GM21529 (cell line): ENCODE measurements at regions not wholly inside any gene's neighbourhood (a gene's known extent, or its start where the extent isn't known, plus 50 kb on each side); places are given as distances from the start of the nearest gene placed in this dataset.

ENCODE experiments used
- ATAC-seq: cut with Tn5 transposase; IDR thresholded peaks from one replicate; pipeline ENCODE4 v1.9.1; 2021; ENCODE audit not compliant: unreplicated experiment

DNA sequence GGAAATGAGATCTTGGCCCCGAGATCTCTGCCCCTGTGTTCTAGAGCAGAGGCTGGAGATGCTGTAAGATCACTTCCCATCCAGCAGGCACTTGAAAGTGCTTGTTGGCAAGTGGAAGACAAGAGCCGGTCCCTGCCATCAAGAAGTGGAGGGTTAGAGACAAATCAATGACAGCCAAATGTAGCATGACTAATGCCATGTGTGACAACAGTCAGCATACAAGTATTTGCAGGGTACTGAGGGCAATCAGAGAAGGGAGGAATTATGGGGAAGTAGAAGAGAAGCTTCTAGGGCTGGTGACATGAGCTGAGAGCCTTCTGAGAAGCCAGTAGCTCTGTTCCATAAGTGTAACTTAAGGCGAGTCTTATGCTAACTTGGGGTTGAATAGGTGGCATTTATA lies 58.6 kb downstream of the TMEM17 start:
- ATAC-seq, result no peak

DNA sequence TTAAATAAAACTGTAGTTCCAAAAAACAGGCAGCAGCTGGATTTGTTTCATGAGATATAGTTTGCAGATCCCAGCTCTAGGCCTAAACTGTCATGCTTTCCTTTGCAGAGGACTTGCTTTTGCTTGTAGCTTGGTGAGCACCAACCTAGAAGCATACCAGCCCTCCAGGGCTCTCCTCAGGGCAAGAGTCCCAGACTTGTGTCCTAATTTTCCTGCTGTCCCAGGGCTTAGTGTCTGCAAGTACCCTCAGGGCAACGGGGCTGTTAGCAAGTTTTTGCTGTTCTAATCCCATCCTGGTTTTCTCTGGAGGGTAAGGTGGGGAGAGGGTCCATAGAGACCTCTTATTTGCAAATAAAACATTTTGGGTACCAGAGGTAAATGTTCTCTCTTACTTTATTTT lies 59.5 kb downstream of the TMEM17 start:
- no peak for ATAC-seq

GRCh38 chr2:62443886-62444285 lies 62.1 kb downstream of the TMEM17 start:
- ATAC-seq, result no peak

DNA sequence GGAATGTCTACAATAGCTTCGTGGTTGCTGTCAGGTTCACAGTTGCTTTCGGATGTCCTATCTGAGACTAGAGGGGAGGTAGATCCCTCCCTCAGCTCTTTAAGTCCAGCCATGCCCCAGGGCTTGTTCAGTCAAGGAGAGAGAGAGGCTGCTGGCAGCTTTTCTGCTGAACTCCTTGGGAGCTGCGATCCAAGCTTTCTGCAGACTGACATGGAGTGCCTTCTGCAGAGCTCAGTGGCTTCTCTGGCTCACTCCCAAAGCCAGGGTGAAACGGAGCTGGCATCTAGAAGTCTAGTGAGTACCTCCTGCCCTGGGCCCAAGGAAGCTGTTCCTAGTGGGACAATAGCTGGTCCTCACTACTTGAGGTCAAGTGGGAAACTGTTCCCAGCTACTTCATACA lies 62.5 kb downstream of the TMEM17 start:
- no peak for ATAC-seq

DNA sequence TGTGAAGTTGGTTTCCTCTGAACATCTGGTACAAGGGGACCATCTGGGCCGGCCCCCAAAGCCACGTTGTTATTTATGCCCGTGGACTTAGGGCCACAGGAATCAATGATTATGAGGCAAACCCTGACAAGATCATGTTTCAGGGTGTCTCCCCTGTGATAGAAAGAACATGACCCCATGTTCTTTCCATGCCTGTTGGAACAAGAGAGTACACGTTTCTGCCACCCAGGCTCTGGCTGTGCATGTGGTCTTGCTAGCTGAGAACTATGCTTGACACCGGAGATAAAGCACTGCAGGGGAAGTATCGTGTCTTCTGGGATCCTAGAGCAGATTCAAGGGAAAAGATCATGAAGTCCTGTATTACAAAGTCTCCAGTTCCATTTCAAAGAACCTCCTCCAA lies 64.2 kb downstream of the TMEM17 start:
- no peak for ATAC-seq

GRCh38 chr2:62441421-62441820 lies 64.6 kb downstream of the TMEM17 start:
- no peak for ATAC-seq

DNA sequence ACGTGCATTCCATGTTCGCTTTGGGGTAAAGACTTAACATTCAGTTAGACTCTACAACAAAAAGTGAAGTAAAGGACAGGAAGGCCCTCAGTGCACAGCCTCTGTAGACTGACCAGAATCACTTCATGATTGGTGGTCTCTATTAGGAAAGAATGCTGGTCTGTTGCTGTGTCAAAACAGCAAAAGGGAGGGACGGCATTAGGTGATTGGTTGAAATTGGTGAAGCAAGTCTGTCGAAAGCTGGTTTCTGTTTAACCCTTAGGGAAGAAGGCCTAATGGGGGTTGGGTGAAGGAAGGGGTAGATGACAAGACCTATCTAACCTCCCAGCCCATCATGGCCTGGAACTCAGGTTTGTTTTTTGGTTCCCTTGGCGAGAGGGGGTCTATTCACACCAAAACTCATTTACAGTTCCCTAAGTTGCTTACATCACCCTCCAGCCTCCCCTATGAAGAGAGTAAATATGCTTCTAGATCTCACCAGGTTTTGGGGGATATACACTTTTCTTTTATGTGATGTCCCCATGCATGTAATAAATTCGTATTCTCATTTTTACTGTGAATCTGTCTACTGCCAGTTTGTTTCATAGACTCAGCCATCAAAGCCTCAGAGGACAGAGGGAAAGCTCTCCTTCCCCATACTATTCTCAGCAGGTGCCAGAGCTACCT lies 65.6 kb downstream of the TMEM17 start:
- ATAC-seq, result no peak

DNA sequence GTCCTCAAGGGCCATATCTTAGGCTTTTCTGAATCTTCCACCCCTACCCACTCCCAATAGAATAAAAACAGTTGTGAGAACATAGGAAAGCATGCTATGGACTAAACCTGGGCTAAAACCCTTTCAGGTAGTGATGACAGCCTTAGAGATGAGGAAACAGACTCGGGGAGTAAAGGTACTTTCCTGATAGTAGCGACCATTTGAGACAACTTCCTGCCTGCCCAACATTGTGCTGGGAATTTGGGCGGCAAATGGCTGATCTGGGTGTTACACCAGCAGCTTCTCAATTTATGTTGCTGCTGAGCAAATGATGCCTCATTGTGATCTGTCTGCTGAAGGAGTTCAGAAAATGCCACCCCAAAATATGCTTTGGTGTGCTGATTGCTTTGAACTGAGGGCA lies 66.6 kb downstream of the TMEM17 start:
- no peak for ATAC-seq

DNA sequence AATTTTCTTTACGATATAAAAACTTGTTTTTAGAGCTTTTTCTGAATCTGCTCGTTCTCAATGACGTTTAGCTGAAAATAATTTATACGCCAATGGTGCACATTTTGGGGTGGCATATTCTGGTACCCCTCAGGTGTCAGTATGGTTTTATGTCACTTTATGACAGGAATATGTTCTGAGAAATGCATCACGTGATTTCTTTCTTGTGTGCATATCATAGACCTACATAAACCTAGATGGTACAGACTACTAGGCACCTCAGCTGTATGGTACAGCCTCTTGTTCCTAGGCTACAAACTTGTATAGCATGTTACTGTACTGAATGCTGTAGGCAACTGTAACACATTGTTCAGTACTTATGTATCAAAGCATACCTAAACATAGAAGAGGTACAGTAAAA lies 68.2 kb downstream of the TMEM17 start:
- ATAC-seq, result no peak

GRCh38 chr2:62435720-62436119 lies 70.3 kb downstream of the TMEM17 start:
- peak; percentile 89 for ATAC-seq

DNA sequence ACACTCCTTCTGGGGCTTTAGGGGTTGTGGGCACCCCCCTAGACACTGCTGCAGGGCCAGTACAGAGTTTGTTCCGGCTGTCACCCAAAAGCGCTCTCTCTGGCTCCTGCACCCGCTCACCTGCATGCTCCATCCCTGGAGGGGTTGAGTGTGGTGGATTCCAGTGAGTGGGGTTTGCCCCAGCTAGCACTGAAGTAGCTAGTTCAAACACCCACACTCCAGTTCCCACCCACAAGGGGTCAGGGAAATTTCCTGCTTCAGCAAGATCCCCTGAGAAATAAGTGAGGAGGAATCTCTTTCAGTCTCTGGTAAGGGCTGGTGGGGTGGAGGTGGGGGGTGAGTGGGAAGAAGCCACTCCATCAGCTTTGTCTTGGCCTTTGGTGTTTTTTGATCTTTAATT lies 73.6 kb downstream of the TMEM17 start:
- ATAC-seq, result no peak

GRCh38 chr2:62431512-62431911 lies 74.5 kb downstream of the TMEM17 start:
- no peak for ATAC-seq

- ATAC-seq, result no peak
These were observed 75.8 kb downstream of the TMEM17 start for GRCh38 chr2:62430146-62430545.

GRCh38 chr2:62427146-62427545 lies 78.8 kb downstream of the TMEM17 start:
- no peak for ATAC-seq

GRCh38 chr2:62426154-62426912 lies 79.7 kb downstream of the TMEM17 start:
- no peak for ATAC-seq

DNA sequence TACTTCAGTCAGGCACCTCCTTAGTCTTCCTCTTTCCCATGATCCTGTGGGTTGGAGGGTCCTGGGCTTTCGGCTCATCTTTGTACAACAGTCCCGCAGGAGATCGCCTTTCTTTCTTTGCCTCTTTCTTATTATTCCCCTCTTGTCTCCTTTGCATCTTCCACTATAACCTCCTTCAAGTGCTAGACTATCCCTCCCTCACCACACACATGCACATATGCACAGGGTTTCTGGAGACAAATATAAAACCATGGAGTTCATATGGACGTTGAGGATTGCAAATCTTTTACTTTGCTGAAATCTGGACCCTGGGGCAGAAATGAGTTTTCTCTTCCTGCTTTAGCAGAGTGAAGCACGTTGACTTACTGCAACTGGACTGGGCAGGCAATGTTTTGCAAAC lies 80.3 kb downstream of the TMEM17 start:
- no peak for ATAC-seq

- ATAC-seq, result no peak
These were observed 81.1 kb downstream of the TMEM17 start for GRCh38 chr2:62424899-62425298.

DNA sequence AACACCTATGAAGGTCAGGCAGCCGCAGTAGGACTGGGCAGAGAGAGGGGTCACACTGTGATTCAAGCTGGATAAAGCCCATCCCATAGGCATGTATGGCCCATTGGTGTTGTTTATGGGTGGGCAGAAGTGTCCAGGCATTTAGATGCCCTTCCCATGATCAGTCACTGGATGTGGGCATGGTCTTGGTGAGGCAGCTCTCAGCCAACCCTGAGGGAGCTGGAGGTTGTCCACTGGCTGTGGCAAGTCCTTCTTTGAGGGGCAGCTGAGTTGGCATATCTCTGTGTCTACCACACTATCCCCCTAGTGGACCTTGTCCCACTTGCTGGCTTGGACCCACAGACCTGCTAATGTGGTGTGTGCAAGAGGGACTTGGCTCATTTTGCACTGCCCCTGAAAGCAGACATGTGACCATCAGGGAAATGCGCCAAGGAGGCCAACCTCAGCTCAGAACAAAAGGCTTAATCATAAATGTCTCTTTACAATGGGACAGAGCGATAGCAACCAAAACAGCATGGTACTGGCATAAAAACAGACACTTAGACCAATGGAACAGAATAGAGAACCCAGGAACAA lies 82.0 kb downstream of the TMEM17 start:
- no peak for ATAC-seq

GRCh38 chr2:62423235-62423634 lies 82.8 kb downstream of the TMEM17 start:
- ATAC-seq, result no peak

DNA sequence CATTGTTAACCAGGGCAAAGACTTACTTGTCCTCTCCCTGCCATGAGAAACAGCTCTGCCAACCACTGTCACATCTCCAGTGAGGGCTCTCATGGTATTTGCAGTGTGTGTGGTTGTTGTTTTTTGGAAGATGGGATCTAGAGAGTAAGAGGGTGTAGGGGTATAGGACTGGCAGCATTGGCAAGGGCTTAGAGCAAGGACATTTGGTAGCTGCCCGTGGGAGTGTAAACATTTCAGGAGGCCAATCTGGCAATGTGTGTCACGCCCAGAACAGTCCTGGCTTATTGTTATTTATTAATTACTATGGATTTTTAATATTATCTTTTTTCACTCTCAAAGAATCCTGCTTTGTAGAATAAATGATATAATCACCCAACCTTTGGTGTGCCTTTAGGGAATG lies 90.5 kb downstream of the TMEM17 start:
- peak; percentile 13 for ATAC-seq

DNA sequence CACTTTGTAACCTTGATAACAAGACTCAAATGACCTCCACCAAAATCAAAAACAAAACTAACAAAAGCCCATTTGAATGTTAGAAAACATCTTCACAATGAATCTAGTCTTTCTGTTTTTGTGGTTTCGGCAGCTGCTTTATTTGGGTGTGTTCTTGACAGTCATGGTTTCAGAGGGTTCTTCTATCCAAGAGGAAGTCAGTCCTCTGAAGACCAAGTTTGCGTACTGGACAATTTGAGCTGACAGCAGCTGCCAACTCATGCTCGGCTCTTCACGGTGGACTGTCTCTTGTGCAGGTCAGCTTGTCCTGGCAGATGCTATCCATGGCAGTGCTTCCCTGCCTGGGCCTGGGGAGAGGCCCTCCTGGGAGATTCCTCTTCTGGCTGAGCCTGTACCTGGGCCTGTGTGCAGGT lies 91.0 kb downstream of the TMEM17 start:
- peak; percentile 86 for ATAC-seq

DNA sequence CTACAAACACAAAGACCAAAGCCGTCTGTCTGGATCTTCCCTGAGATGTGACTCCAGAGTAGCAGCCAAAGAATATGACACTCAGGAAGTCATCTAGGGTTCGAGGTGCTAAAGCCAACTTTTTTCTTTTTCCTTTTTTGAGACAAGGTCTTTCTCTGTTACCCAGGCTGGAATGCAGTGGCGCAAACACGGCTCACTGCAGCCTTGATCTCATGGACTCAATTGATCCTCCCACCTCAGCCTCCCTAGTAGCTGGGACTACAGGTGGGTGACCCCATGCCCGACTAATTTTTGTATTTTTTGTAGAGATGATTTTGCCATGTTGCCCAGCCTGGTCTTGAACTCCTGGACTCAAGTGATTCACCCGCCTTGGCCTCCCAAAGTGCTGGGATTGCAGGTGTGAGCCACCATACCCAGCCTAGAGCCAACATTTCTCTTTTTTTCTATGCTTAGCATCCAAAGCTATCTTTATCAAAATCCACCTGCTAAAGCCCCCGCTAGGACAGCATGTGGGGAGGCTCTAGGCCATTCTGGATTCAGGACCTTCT lies 92.8 kb downstream of the TMEM17 start:
- ATAC-seq, result no peak
